Sigmoid colon (tissue), 4 donors: ENCODE measurements at regions not wholly inside any gene's neighbourhood (a gene's known extent, or its start where the extent isn't known, plus 50 kb on each side); places are given as distances from the start of the nearest gene placed in this dataset.

Source experiments
- CTCF ChIP-seq, 4 experiments: fragments of 450-650 bp in 3 of 4; fragments of 200-600 bp in 1 of 4; IDR thresholded peaks; one replicate each; pipeline ENCODE4 v1.5.1; 2016 to 2019; ENCODE audit warnings: antibody characterized with exemption in 4 of 4, mild to moderate bottlenecking in 3 of 4, moderate library complexity in 2 of 4
- EP300 ChIP-seq, 4 donors: sonication (generic); formaldehyde crosslinking; IDR thresholded peaks; one replicate each; pipeline ENCODE4 v1.6.1; 2017; ENCODE audit warnings: antibody characterized with exemption in 4 of 4
- POLR2AphosphoS5 ChIP-seq, 4 donors: sonication (generic); formaldehyde crosslinking; IDR thresholded peaks; one replicate each; pipeline ENCODE4 v1.6.1; 2017; ENCODE audit warnings: antibody characterized with exemption in 4 of 4

GRCh38 chr10:33065111-33065510 is 107.1 kb upstream of the ITGB1 start:
- no peak for TF ChIP-seq CTCF (IDR thresholded peaks at IDR 0.05)
- TF ChIP-seq EP300 (IDR thresholded peaks at IDR 0.05): no peak
- TF ChIP-seq POLR2AphosphoS5 (IDR thresholded peaks at IDR 0.05): no peak
